DMS79 (cell line): ENCODE measurements at regions not wholly inside any gene's neighbourhood (a gene's known extent, or its start where the extent isn't known, plus 50 kb on each side); places are given as distances from the start of the nearest gene placed in this dataset.

Experiments used
- DNase-seq: peaks from one replicate; lab custom pipeline; 2025; lab: John Stamatoyannopoulos, UW

DNA sequence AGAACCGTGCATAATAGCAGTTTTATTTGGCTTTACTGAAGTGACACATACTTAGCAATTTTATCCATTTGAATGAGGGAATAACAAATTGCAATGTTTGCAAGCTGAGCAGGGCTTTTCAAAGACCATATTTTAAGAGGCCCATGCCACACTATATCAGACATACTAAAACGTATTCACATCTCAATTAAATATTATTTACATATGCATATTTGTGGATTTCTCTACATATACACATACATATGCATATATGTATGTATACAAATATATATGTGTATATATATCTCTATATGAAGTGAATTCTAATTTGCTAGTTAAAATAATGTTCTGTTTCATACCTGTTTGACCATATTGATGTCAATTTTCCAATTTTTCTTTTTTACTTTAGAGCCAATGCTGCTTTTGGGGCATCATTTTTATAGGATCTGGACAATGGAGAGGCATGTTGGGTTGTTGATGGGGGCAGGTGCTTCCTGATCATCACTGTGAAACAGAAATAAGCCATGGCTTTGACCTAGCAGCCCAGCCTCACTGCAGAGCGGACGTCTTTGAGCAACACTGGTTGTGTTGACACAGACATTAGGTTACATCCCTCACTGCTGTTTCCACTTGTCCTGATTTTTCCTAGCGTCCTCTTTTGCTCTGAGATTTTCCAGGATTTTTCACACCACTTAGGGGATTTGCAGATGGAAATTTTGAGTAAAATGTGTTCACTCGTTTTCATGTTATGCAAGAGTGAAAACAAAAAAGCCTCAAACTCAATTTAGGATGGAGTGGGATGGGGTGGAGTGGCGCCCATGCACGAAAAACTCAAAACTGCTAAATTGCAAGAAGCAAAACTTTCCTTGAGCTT is 56.9 kb downstream of the RDH14 start:
- DNase-seq: no peak

GRCh38 chr2:18502142-18502541 is 58.3 kb downstream of the RDH14 start:
- no peak for DNase-seq

- DNase-seq: no peak
These were observed 58.7 kb downstream of the RDH14 start for GRCh38 chr2:18501729-18502128.

- DNase-seq: no peak
These were observed 59.3 kb downstream of the RDH14 start for GRCh38 chr2:18501156-18501555.

DNA sequence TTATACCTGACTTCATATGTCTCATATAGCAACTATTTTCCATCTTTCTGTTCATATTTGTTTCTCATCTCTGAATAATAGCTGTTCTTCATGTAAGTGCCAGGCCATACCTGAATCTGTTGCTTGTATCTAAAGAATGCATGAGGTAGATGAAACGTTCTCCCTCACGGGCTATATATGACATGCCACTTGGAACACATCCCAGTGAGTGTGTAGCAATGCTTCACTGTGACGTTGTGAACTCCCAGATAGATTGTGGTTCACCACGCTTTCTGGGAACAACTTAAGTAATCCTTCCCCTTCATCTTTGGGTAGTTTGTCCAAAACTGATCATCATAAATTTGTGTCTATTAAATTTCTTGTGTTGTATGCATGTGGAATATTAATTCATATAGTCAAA is 60.1 kb downstream of the RDH14 start:
- no peak for DNase-seq

GRCh38 chr2:18498531-18498930 is 61.9 kb downstream of the RDH14 start:
- no peak for DNase-seq

GRCh38 chr2:18496516-18496915 is 63.9 kb downstream of the RDH14 start:
- DNase-seq: no peak

GRCh38 chr2:18495058-18495457 is 65.4 kb downstream of the RDH14 start:
- no peak for DNase-seq

DNA sequence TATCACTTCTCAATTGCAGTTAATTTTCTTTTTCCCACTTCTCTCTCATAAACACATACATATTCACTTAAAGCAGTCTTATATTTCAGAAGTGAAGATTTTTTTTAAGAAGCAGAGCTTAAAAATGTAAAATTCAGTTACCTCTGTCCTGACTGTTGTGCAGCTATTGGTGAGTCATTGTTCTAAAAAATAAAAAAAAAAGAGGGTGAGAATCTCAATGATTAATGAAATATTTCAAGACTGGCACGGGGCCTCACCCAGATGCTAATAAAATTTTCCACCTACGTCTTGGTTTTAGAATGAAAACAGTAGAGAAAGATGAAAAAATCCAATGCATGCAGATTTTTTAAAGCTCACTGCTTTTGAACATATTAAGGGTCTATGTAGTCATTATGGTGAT is 67.7 kb downstream of the RDH14 start:
- DNase-seq: no peak

- no peak for DNase-seq
These were observed 68.9 kb downstream of the RDH14 start for GRCh38 chr2:18491577-18491976.

DNA sequence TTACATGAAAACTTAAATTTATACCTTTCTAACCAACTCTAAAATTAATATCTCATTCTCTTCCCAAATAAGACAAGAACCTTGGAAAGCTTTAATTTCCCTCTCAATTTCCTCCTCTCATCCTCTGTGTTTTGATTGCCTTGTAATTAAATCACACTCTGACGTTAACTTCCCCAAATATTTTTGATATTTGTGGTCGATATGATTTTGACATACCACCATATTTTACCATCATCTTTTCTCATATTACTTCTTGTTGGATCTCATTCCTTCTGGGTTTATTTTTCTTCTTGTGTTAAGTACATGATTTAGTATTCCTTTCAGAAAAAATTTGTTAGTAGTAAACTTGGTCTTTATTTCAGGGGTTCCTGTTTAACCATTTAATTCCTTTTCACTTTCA is 69.6 kb downstream of the RDH14 start:
- DNase-seq: no peak

DNA sequence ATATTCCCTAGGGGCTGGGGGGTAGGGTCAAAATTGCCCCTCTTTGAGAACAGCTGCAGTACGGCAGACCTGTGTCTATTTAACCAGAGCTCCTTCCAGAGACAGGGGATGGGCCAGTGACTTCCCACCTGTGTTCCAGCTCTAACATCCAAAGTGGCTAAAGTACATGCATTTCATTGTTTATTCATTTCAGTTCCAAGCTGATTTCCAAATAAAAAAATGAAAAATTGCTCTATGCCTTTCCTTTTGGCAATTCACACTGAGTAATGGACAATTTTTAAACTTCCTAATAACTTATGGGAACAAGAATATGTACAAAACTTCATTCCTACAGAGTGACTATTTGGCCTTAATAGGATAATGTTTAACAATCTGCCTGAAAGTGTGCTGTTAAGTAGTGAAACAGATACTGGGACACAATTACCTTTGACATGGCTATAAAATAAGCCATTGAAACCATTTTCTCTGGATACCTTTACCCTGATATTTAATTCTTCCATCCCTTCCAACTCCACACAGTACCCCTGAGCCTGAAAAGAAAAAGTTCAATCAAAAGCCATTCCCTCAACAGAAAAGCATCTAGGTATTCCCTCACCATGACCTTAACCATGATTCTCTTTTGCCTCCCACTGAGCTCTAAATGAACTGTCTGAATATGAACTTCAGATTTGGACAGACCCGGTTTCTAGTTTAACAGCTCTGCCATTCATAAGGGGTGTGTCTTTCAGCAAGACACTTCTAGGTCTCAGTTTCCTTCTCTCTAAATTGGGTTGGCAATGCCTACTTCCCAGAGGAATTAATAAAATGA is 73.1 kb downstream of the RDH14 start:
- DNase-seq: no peak

DNA sequence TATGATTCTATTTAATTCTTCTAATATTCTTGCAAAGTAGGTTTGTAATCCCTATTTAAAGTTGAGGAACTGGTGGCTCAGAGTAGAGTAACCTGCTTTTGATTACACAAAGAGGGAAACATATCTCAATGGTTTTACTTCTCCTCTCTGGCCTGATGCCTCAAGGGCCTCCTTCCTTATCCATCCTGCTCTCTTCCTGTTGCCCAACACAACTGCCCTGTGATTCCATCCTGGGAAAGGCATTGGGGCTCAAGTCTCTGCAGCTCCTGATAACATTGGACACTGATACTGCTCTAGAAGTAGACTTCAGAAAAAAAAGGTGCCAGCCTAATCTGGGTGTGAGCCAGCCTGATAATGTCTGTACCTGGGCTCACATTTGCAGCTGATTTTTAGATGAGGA is 75.8 kb downstream of the RDH14 start:
- DNase-seq: no peak

- DNase-seq: no peak
These were observed 76.6 kb downstream of the RDH14 start for GRCh38 chr2:18483896-18484295.

DNA sequence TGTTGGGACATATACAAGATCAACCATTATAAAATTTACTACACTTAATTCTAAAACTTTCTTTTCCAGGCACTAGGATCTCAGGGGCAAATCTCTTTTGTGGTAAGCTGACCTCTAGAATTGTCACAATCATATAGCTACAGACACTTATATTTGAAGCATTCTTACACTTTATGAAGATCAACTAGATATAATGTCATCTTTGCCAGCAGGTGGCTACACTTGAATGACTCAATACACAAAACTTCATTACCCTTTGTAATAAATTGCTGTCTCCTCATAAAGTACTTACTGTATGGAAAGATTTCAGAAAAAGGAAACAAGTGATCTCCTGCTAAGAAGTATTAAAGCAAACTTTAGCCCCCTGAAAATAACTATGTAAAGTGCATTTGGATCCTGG is 77.8 kb downstream of the RDH14 start:
- no peak for DNase-seq

DNA sequence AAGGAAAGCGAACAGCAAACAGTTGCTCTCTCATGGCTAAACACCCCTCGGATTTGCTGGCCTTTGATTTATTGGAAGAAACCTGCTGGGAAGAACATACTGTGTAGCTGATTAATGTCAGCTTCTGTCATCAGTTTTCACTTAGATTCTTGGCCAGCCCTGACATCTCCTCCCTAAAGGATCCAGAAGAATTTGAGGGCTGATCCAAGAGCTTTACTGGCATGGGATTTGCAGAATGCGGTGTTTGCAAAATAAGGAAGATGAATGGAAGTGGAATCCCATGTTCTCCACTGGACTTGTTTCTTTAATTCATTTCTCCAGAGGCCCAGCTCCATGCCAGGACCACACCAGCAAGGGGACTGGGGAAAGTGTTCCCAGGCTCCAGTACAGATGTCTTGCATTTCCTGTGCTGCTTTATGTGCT is 80.5 kb downstream of the RDH14 start:
- no peak for DNase-seq

GRCh38 chr2:18477293-18477692 is 83.2 kb downstream of the RDH14 start:
- no peak for DNase-seq

- DNase-seq: no peak
These were observed 84.0 kb downstream of the RDH14 start for GRCh38 chr2:18476484-18476883.

GRCh38 chr2:18475884-18476283 is 84.6 kb downstream of the RDH14 start:
- DNase-seq: no peak

GRCh38 chr2:18474700-18475099 is 85.8 kb downstream of the RDH14 start:
- no peak for DNase-seq

GRCh38 chr2:18473241-18474181 is 86.9 kb downstream of the RDH14 start:
- no peak for DNase-seq

GRCh38 chr2:18467749-18468360 is 92.6 kb downstream of the RDH14 start:
- DNase-seq: no peak
